ENCODE measurements at regions not wholly inside any gene's neighbourhood (a gene's known extent, or its start where the extent isn't known, plus 50 kb on each side); places are given as distances from the start of the nearest gene placed in this dataset.

DNA sequence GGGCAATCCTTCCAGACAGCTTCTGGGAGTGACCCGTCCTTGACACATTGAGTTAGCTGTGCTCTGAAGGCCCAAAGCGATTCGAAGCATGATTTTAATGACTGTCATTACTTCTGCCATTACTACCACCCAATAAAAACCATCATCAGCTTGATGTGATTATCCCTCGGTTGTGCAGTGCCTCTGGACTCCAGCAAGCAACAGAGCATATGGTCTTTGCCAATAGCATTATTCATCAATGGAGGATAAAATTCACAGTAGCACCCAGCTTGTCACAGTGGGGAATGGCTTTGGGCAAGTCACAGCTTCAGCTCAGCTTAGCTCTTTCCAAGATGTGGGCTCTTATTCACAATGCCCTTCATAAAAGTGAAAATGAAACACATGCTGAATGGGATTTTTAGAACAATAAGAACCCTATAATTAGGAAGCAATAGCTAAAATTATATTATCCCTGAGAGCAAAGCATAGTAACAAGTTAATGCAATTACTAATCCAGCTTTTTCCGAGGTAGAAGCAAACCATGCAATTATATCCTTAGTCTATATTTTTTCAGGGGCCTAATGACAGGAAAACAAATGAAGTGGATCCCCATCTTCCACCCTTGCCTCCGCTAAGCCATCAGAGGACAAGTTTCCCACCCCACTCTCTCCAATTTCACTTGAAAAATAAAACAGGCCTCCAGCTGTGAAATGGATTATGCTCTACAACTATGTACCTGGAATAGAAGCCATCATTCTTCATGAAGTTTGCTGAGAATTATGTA is 163.0 kb upstream of the EEA1 start (continued):
- no peak for TF ChIP-seq RFX5 (IDR thresholded peaks at IDR 0.05; ENCODE audit: low read depth, low read length)
- TF ChIP-seq POLR2A (IDR thresholded peaks at IDR 0.05; ENCODE audit: low read depth, low read length): no peak

DNA sequence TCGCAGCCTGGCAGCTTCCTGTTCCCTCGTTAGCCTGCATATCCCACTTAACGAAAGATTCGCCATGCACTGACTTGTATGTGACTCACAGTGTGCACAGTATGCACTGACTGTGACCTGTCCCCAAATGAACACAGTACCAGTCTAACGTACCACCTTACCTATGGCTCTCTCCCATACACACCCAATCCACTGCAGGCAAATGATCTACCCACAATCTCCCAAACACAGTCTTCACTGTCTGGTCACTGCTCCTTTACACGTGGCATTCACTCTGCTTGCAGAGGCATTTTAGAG is 163.5 kb upstream of the EEA1 start:
- no peak overlapping the region for H3K56ac ChIP-seq (ENCODE audit: extremely low read depth, insufficient read depth, low read length)
- no peak overlapping the region for H3K23ac ChIP-seq (ENCODE audit: low read depth, low read length)
- no peak overlapping the region for H3K4me3 ChIP-seq (ENCODE audit: insufficient read depth, low read depth, low read length)
- H2AK9ac ChIP-seq (replicated peaks; ENCODE audit: low read depth, low read length, poor library complexity): no peak overlapping the region
- 0 out of 2 replicates have a peak overlapping the region, but pooled peaks have one; percentile 30 for H3K14ac ChIP-seq (replicated peaks; ENCODE audit: low read depth, low read length)
- H4K5ac ChIP-seq (ENCODE audit: low read depth, low read length): no peak overlapping the region
- no peaks in the 10 kb centered on the region for H3K36me3 ChIP-seq (ENCODE audit: control insufficient read depth, insufficient read depth, low read length)
- peaks cover 5% of the 10 kb centered on the region for H3K9me1 ChIP-seq (ENCODE audit: insufficient read depth, low read length)
- dilution Hi-C loops (cut with HindIII; ENCODE audit: low sequenced_read_pairs, unreplicated experiment): no loop called here
- no peak overlapping the region for H2BK5ac ChIP-seq (ENCODE audit: low read depth, low read length, poor library complexity, severe bottlenecking)
- ChIA-PET POLR2A (ENCODE audit: unreplicated experiment) (no interaction called here), CTCF (no interaction called here)
- no peaks in the 10 kb centered on the region for H3K79me1 ChIP-seq (ENCODE audit: low read depth in 1 of 2, low read length in 2 of 2)
- H4K91ac ChIP-seq (ENCODE audit: insufficient read depth, low read depth, low read length): peak overlapping the region; percentile 34; the same call in 1 of the 2 replicates
- H2AK5ac ChIP-seq (ENCODE audit: low read depth, low read length): peak overlapping the region; percentile 88
- H4K20me1 ChIP-seq (ENCODE audit: insufficient read depth, low read length): no peaks in the 10 kb centered on the region
- H2AFZ ChIP-seq (replicated peaks; ENCODE audit: low read length, poor library complexity): peak overlapping the region; percentile 24
- H3K4me1 ChIP-seq (ENCODE audit: control insufficient read depth, insufficient read depth, low read length): peaks cover 7% of the 10 kb centered on the region
- peak overlapping the region; percentile 45 for H3K4ac ChIP-seq (ENCODE audit: low read depth, low read length)
- ATAC-seq (ENCODE audit: low read depth) (no peak), DNase-seq (no peak)
- peak overlapping the region; percentile 47 for H2BK20ac ChIP-seq (ENCODE audit: low read depth, low read length)
- no peaks in the 10 kb centered on the region for H3K27me3 ChIP-seq (ENCODE audit: control insufficient read depth, insufficient read depth, low read length)
- BruUV-seq (replicated peaks): no TSS peak
- peak overlapping the region; percentile 56 for H2BK120ac ChIP-seq (ENCODE audit: low read depth, low read length)
- H3K27ac ChIP-seq (ENCODE audit: insufficient read depth, low read length): no peak overlapping the region
- 100% methylated on average over 1 of the region's 6 CpGs; no CpG with 5 or more reads in 1 of the 2 experiments for WGBS, 2 experiments (ENCODE audit: extremely low coverage in 2 of 2, insufficient read length in 1 of 2)
- no peaks in the 10 kb centered on the region for H3K9me3 ChIP-seq (ENCODE audit: control insufficient read depth, insufficient read depth, low read length)
- in situ Hi-C loops (cut with MboI; ENCODE audit: low sequenced_read_pairs): no loop called here
- no peak for TF ChIP-seq MAZ (IDR thresholded peaks at IDR 0.05; ENCODE audit: borderline replicate concordance, low read depth, low read length)
- no peak for TF ChIP-seq RAD21 (IDR thresholded peaks at IDR 0.05; ENCODE audit: low read length)
- no peak for TF ChIP-seq NFE2L2 (IDR thresholded peaks at IDR 0.05; ENCODE audit: low read depth, low read length)
- no peak for TF ChIP-seq FOS (IDR thresholded peaks at IDR 0.05; ENCODE audit: low read depth, low read length)
- no peak for TF ChIP-seq MAFK (IDR thresholded peaks at IDR 0.05; ENCODE audit: low read depth, low read length)
- TF ChIP-seq CHD1 (IDR thresholded peaks at IDR 0.05; ENCODE audit: low read depth, low read length): no peak
- TF ChIP-seq, protein P1, sequence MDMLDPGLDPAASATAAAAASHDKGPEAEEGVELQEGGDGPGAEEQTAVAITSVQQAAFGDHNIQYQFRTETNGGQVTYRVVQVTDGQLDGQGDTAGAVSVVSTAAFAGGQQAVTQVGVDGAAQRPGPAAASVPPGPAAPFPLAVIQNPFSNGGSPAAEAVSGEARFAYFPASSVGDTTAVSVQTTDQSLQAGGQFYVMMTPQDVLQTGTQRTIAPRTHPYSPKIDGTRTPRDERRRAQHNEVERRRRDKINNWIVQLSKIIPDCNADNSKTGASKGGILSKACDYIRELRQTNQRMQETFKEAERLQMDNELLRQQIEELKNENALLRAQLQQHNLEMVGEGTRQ (IDR thresholded peaks at IDR 0.05; ENCODE audit: low read depth, low read length): no peak
- no peak for TF ChIP-seq RCOR1 (IDR thresholded peaks at IDR 0.05; ENCODE audit: insufficient replicate concordance, low read length)
- TF ChIP-seq MXI1 (IDR thresholded peaks at IDR 0.05; ENCODE audit: borderline replicate concordance, low read depth, low read length): no peak
- TF ChIP-seq, protein P2, sequence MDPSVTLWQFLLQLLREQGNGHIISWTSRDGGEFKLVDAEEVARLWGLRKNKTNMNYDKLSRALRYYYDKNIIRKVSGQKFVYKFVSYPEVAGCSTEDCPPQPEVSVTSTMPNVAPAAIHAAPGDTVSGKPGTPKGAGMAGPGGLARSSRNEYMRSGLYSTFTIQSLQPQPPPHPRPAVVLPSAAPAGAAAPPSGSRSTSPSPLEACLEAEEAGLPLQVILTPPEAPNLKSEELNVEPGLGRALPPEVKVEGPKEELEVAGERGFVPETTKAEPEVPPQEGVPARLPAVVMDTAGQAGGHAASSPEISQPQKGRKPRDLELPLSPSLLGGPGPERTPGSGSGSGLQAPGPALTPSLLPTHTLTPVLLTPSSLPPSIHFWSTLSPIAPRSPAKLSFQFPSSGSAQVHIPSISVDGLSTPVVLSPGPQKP (IDR thresholded peaks at IDR 0.05; ENCODE audit: borderline replicate concordance, low read depth, low read length): no peak
- H3K18ac ChIP-seq (ENCODE audit: low read depth, low read length): no peak overlapping the region; the same call in 1 of the 2 replicates
- peak overlapping the region; percentile 42; the same call in 1 of the 3 replicates for H2BK15ac ChIP-seq (ENCODE audit: low read depth, low read length)
- intact Hi-C loops (cut with micrococcal nuclease): no loop called here
- H3K9ac ChIP-seq (ENCODE audit: low read depth, low read length): no peak overlapping the region
- no peak overlapping the region for H3K4me2 ChIP-seq (ENCODE audit: low read depth, low read length)
- peak overlapping the region in 1 of 2 experiments; percentile 22; a peak in 1 of 4 replicates for H4K8ac ChIP-seq (ENCODE audit: low read depth in 2 of 2, low read length in 2 of 2)

Measured in IMR-90 (cell line).